Urinary bladder (tissue), 3 donors: ENCODE measurements at regions not wholly inside any gene's neighbourhood (a gene's known extent, or its start where the extent isn't known, plus 50 kb on each side); places are given as distances from the start of the nearest gene placed in this dataset.
"Not testable (repeated sequence)": the region's sequence is repeated elsewhere in the genome, so short reads cannot be mapped to it uniquely, and the experiment has no call there.

Experiments used
- DNase-seq: peaks from one replicate; pipeline ENCODE4 v3.0.0-alpha.2; 2015; ENCODE audit errors: extremely low spot score
- H3K27ac ChIP-seq: one replicate; pipeline ENCODE4 v1.5.1; 2013; ENCODE audit warnings: low read depth, mild to moderate bottlenecking, moderate library complexity
- H3K36me3 ChIP-seq: one replicate; pipeline ENCODE4 v1.6.1; 2013; ENCODE audit warnings: mild to moderate bottlenecking, moderate library complexity; ENCODE audit not compliant: insufficient read depth
- H3K4me1 ChIP-seq: one replicate; pipeline ENCODE4 v1.6.1; 2013; ENCODE audit warnings: mild to moderate bottlenecking, moderate library complexity; ENCODE audit not compliant: insufficient read depth
- H3K4me3 ChIP-seq: one replicate; pipeline ENCODE4 v1.5.1; 2013; ENCODE audit warnings: low read depth, low read length
- WGBS: extraction: QIAGEN DNeasy Blood & Tissue Kit; methylation state at CpG from one replicate; pipeline ENCODE4 v1.1.7; 2013; 5-methylcytosine and 5-hydroxymethylcytosine counted together
- donor health status: healthy with polysubstance abuse.
- donor health status: healthy.

DNA sequence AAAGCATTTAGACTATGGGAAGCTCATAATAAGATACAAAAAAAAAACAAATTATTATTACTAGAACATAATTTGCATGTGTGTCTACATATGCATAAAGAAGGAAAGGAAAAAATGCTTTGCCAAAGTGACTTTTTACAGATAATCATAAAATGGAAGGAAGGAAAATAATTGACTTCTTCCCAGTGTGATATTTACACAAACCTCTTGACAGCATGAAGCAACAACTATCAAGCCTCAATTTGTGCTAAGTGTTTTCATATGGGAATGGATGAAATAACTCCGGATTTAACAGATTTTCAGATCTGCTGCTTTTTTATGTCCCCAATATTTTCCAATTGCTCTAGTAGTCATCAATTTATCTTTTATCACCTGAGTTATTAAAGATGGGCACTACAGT is 275.9 kb upstream of the REG3G start:
- H3K4me1 ChIP-seq, result no peaks in the 10 kb centered on the region
- no peaks in the 10 kb centered on the region for H3K36me3 ChIP-seq
- no peak overlapping the region for H3K4me3 ChIP-seq
- H3K27ac ChIP-seq, result no peak overlapping the region
- no peak for DNase-seq
- WGBS, result 1% methylated on average over 1 of the region's 1 CpG

DNA sequence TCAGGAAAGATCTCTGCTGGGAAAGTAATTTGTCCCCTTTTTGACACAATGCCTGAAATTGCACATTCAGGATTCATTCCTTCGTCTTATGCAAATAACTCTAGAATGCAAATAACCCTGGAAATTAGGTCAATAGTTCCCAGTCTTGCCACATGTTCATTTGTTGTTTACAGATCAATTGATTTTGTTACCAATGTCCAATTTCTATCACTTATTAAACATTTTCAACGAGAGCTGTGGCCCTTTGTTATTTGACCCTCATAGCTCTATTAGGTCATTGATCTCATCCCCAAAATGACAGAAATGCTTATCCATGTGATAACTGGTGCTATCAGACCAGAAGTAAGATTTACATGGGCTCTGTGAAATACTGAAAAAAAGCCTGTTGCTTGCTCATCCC is 275.3 kb upstream of the REG3G start:
- no peaks in the 10 kb centered on the region for H3K36me3 ChIP-seq
- no peak for DNase-seq
- WGBS, result 74% methylated on average over 2 of the region's 2 CpGs
- H3K4me1 ChIP-seq, result no peaks in the 10 kb centered on the region
- no peak overlapping the region for H3K27ac ChIP-seq
- no peak overlapping the region for H3K4me3 ChIP-seq

DNA sequence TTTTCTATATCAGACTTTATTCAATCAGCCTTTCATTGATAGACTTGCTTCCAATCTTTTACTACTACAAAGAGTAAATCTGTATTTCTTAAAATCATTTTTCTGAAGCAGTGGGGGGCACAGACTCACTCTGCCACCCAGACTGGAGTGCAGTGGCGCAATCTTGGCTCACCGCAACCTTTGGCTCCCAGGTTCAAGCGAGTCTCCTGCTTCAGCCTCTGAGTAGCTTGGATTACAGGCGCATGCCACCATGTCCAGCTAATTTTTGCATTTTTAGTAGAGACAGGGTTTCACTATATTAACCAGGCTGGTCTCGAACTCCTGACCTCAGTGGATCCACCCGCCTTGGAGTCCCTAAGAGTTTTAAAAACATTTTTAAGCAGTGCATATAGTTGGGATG is 270.6 kb upstream of the REG3G start:
- H3K36me3 ChIP-seq, result no peaks in the 10 kb centered on the region
- WGBS, result 92% methylated on average over 6 of the region's 6 CpGs
- no peaks in the 10 kb centered on the region for H3K4me1 ChIP-seq
- H3K4me3 ChIP-seq, result no peak overlapping the region
- H3K27ac ChIP-seq, result no peak overlapping the region
- DNase-seq, result no peak

GRCh38 chr2:78757191-78757590 is 268.3 kb upstream of the REG3G start:
- Histone ChIP-seq H3K27ac (no peak overlapping the region), H3K4me3 (no peak overlapping the region), H3K4me1 (no peaks in the 10 kb centered on the region), H3K36me3 (no peaks in the 10 kb centered on the region)
- no peak for DNase-seq
- 19% methylated on average over 1 of the region's 1 CpG for WGBS

GRCh38 chr2:78757640-78758039 is 267.9 kb upstream of the REG3G start:
- Histone ChIP-seq H3K36me3 (no peaks in the 10 kb centered on the region), H3K4me1 (no peaks in the 10 kb centered on the region), H3K27ac (no peak overlapping the region), H3K4me3 (no peak overlapping the region)
- no peak for DNase-seq
- WGBS, result 80% methylated on average over 1 of the region's 1 CpG

- not testable (repeated sequence) for H3K4me3 ChIP-seq, H3K4me1 ChIP-seq, H3K36me3 ChIP-seq, H3K27ac ChIP-seq, DNase-seq
- 95% methylated on average over 7 of the region's 7 CpGs for WGBS
Measured at GRCh38 chr2:78758765-78759164, 266.7 kb upstream of the REG3G start.

GRCh38 chr2:78766459-78766858 is 259.0 kb upstream of the REG3G start:
- DNase-seq, result no peak
- no peak overlapping the region for H3K27ac ChIP-seq
- 81% methylated on average over 4 of the region's 4 CpGs for WGBS
- no peaks in the 10 kb centered on the region for H3K4me1 ChIP-seq
- H3K4me3 ChIP-seq, result no peak overlapping the region
- H3K36me3 ChIP-seq, result no peaks in the 10 kb centered on the region

DNA sequence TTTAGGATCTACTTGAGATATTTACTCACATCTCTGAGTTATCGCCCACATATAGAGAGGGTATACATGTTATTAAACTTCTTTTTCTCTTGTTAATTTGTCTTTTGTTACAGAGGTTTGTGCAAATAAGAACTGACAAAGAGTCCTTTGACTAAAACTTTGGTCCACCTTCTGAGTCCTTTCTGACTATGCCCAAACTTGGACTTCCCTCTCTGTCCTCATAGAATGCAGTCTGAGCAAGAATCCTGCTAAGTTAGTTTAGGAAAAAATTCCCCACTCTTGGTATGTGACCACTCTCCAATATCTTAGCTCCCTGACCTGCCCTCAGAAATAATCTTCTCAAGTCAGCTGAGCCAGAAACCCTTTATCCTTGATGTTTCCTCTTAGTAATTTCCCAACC is 257.5 kb upstream of the REG3G start:
- H3K36me3 ChIP-seq, result no peaks in the 10 kb centered on the region
- no peak overlapping the region for H3K27ac ChIP-seq
- no peak for DNase-seq
- no peak overlapping the region for H3K4me3 ChIP-seq
- H3K4me1 ChIP-seq, result no peaks in the 10 kb centered on the region
- WGBS, result 80% methylated on average over 1 of the region's 1 CpG

DNA sequence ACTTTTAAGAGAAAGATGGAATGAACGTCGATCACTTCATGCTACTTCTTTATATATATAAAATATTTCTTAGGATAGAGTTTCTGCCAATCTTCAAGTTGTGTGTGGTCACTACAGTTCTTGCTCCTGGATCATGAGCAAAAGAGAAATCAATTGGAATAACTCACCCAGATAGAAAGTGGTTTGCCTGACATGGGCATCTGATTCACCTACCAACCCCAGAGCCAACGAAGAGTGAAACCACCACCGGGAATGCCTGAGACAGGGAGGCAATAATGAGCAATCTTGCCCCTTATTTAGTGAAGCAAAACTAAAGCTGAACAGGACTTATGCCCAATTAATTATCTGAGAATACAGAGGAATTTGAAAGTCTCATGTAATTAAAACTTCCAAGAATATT is 250.2 kb upstream of the REG3G start:
- H3K4me3 ChIP-seq, result no peak overlapping the region
- 94% methylated on average over 4 of the region's 4 CpGs for WGBS
- no peak for DNase-seq
- H3K27ac ChIP-seq, result no peak overlapping the region
- no peaks in the 10 kb centered on the region for H3K36me3 ChIP-seq
- no peaks in the 10 kb centered on the region for H3K4me1 ChIP-seq

DNA sequence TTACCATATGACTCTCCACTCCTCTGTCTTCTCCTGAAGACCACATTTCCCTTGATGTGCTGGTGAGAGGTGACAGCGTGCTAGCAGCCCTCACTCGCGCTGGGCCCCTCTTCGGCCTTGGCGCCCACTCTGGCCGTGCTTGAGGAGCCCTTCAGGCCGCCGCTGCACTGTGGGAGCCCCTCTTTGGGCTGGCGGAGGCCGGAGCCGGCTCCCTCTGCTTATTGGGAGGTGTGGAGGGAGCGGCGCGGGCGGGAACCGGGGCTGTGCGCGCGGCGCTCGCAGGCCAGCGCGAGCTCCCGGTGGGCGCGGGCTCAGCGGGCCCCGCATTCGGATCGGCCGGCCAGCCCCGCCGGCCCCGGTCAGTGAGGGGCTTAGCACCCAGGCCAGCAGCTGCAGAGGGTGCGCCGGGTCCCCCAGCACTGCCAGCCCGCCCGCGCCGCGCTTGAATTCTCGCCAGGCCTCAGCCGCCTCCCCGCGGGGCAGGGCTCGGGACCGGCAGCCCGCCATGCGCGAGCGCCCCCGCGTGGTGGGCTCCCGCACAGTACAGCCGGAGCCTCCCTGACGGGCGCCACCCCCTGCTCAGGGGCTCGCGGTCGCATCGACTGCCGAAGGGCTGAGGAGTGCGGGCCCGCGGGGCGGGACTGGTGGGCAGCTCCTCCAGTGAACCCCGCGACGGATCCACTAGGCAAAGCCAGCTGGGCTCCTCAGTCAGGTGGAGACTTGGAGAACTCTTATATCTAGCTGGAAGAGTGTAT is 246.6 kb upstream of the REG3G start:
- DNase-seq, result no peak
- Histone ChIP-seq H3K27ac (no peak overlapping the region), H3K4me1 (no peaks in the 10 kb centered on the region), H3K36me3 (no peaks in the 10 kb centered on the region), H3K4me3 (no peak overlapping the region)
- WGBS, result 96% methylated on average over 69 of the region's 69 CpGs

- no peak overlapping the region for H3K4me3 ChIP-seq
- DNase-seq, result no peak
- H3K4me1 ChIP-seq, result no peaks in the 10 kb centered on the region
- 21% methylated on average over 12 of the region's 12 CpGs for WGBS
- H3K36me3 ChIP-seq, result no peaks in the 10 kb centered on the region
- no peak overlapping the region for H3K27ac ChIP-seq
Measured at GRCh38 chr2:78779761-78780160, 245.7 kb upstream of the REG3G start.

DNA sequence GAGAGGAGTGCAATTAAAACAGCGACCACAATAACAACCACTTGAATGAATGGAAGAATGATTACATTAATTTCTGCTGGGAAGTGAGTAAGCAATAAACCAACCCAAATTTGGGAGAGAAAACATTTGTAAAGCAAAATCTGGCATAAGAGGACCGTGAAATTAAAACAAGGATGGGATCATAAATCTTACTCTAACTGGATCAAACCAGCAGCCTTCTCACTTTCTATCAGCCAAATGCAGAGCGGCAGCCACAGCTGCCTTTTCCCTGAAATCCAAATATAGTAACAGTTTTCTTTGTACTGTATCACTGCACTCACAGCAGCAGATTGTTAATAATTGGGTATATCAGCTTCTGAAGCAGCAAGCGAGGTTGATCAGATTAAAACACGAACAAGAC is 245.2 kb upstream of the REG3G start:
- Histone ChIP-seq H3K4me3 (no peak overlapping the region), H3K4me1 (no peaks in the 10 kb centered on the region), H3K36me3 (no peaks in the 10 kb centered on the region), H3K27ac (no peak overlapping the region)
- peak; percentile 5 for DNase-seq
- WGBS, result 13% methylated on average over 5 of the region's 5 CpGs

GRCh38 chr2:78780864-78781583 is 244.5 kb upstream of the REG3G start:
- DNase-seq, result no peak
- WGBS, result 43% methylated on average over 7 of the region's 7 CpGs
- H3K27ac ChIP-seq, result no peak overlapping the region
- H3K4me1 ChIP-seq, result no peaks in the 10 kb centered on the region
- H3K4me3 ChIP-seq, result no peak overlapping the region
- no peaks in the 10 kb centered on the region for H3K36me3 ChIP-seq

DNA sequence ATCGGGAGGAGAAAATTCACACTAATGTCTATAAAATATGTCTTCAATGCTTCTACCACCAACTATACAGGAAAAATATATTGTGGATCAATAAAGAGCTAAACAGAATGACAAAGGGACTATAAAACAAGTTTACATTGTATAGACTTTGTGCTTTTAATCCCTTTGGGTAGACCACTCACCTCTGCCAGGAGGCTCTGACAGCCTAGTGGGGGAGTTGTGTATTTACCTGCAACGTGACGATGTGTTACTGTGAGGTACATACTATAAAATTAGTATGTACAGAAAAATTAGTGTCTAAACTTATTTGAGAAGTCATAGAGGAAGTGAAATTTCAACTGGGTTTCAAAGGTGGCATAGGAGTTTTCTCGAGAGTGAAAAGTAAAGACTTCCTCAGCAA is 243.3 kb upstream of the REG3G start:
- H3K4me1 ChIP-seq, result no peaks in the 10 kb centered on the region
- 89% methylated on average over 4 of the region's 4 CpGs for WGBS
- no peak overlapping the region for H3K27ac ChIP-seq
- H3K36me3 ChIP-seq, result no peaks in the 10 kb centered on the region
- H3K4me3 ChIP-seq, result no peak overlapping the region
- no peak for DNase-seq
